HepG2 (cell line): ENCODE measurements at regions not wholly inside any gene's neighbourhood (a gene's known extent, or its start where the extent isn't known, plus 50 kb on each side); places are given as distances from the start of the nearest gene placed in this dataset.
A peak's percentile ranks its signal among the peaks of the same experiment; 100 is the strongest.

Source experiments
- BRF2 ChIP-seq: sonication (generic); formaldehyde crosslinking; IDR thresholded peaks from 2 replicates; pipeline ENCODE4 v1.8.1; 2022; ENCODE audit warnings: mild to moderate bottlenecking, missing genetic modification reagents
- CBX1 ChIP-seq: IDR thresholded peaks from one replicate; pipeline ENCODE4 v1.6.1; 2016; ENCODE audit warnings: antibody characterized with exemption, low read depth
- CHD2 ChIP-seq: IDR thresholded peaks from 2 replicates; pipeline ENCODE4 v1.6.1; 2011; ENCODE audit warnings: low read depth, low read length, improper control_type of control experiment
- DRAP1 ChIP-seq: IDR thresholded peaks from 2 replicates; pipeline ENCODE4 v1.6.1; 2016; ENCODE audit warnings: missing genetic modification reagents, missing compliant biosample characterization
- FOXO1 ChIP-seq: sonication (generic); formaldehyde crosslinking; IDR thresholded peaks from 2 replicates; pipeline ENCODE4 v1.4.0; 2020; ENCODE audit warnings: missing genetic modification reagents
- JARID2 ChIP-seq: sonication (generic); formaldehyde crosslinking; IDR thresholded peaks from 2 replicates; pipeline ENCODE4 v1.8.1; 2023; ENCODE audit warnings: missing genetic modification reagents, inconsistent platforms; ENCODE audit not compliant: insufficient replicate concordance
- JUN ChIP-seq: sonication (generic); formaldehyde crosslinking; IDR thresholded peaks from 2 replicates; pipeline ENCODE4 v1.4.0; 2020; ENCODE audit warnings: mild to moderate bottlenecking, missing genetic modification reagents
- JUND ChIP-seq: sonication (generic); formaldehyde crosslinking; IDR thresholded peaks from 2 replicates; pipeline ENCODE4 v1.8.0; 2022; ENCODE audit warnings: mild to moderate bottlenecking, missing genetic modification reagents
- MEF2D ChIP-seq: sonication (generic); formaldehyde crosslinking; IDR thresholded peaks from 2 replicates; pipeline ENCODE4 v1.5.1; 2020; ENCODE audit warnings: mild to moderate bottlenecking, missing genetic modification reagents
- NFE2 ChIP-seq: sonication (generic); formaldehyde crosslinking; IDR thresholded peaks from 2 replicates; pipeline ENCODE4 v1.4.0; 2020; ENCODE audit warnings: missing genetic modification reagents
- NFE2L1 ChIP-seq: sonication (generic); formaldehyde crosslinking; IDR thresholded peaks from 2 replicates; pipeline ENCODE4 v1.4.0; 2020; ENCODE audit warnings: missing genetic modification reagents, mild to moderate bottlenecking, borderline replicate concordance
- NFKBIZ ChIP-seq: IDR thresholded peaks from 2 replicates; pipeline ENCODE4 v1.6.1; 2018; ENCODE audit warnings: missing genetic modification reagents, missing compliant biosample characterization
- NFYB ChIP-seq: sonication (generic); formaldehyde crosslinking; IDR thresholded peaks from 2 replicates; pipeline ENCODE4 v1.4.0; 2020; ENCODE audit warnings: missing genetic modification reagents
- PAF1 ChIP-seq: IDR thresholded peaks from 2 replicates; pipeline ENCODE4 v1.6.1; 2016; ENCODE audit warnings: missing genetic modification reagents, missing compliant biosample characterization
- PHB2 ChIP-seq: fragments of 450-650 bp; IDR thresholded peaks from 2 replicates; pipeline ENCODE4 v1.6.1; 2018; ENCODE audit not compliant: partially characterized antibody
- SOX6 ChIP-seq, 2 experiments: fragments of 450-650 bp in 1 of 2; sonication (generic) in 1 of 2; formaldehyde crosslinking in 1 of 2; IDR thresholded peaks; 2 replicates each; pipeline versions ENCODE4 v1.4.0 to v1.6.1; 2017 to 2020; ENCODE audit warnings: antibody characterized with exemption in 1 of 2, mild to moderate bottlenecking in 1 of 2, missing genetic modification reagents in 1 of 2
- SP2 ChIP-seq: sonication (generic); formaldehyde crosslinking; IDR thresholded peaks from 2 replicates; pipeline ENCODE4 v1.5.1; 2020; ENCODE audit warnings: mild to moderate bottlenecking, missing genetic modification reagents
- TBX2 ChIP-seq: sonication (generic); formaldehyde crosslinking; IDR thresholded peaks from 2 replicates; pipeline ENCODE4 v1.5.0; 2020; ENCODE audit warnings: missing genetic modification reagents, mild to moderate bottlenecking, borderline replicate concordance
- TOPORS ChIP-seq: sonication (generic); formaldehyde crosslinking; IDR thresholded peaks from 2 replicates; pipeline ENCODE4 v1.8.0; 2023; ENCODE audit warnings: mild to moderate bottlenecking, missing genetic modification reagents
- ZBTB7A ChIP-seq: sonication (generic); formaldehyde crosslinking; IDR thresholded peaks from 2 replicates; pipeline ENCODE4 v1.8.0; 2022; ENCODE audit warnings: mild to moderate bottlenecking, missing genetic modification reagents
- ZHX1 ChIP-seq: sonication (generic); formaldehyde crosslinking; IDR thresholded peaks from 2 replicates; pipeline ENCODE4 v1.8.1; 2022; ENCODE audit warnings: low read depth, mild to moderate bottlenecking, missing genetic modification reagents
- ZNF251 ChIP-seq: sonication (generic); formaldehyde crosslinking; IDR thresholded peaks from 2 replicates; pipeline ENCODE4 v1.9.0; 2021; ENCODE audit warnings: mild to moderate bottlenecking, missing genetic modification reagents
- ZNF547 ChIP-seq: sonication (generic); formaldehyde crosslinking; IDR thresholded peaks from 2 replicates; pipeline ENCODE4 v1.5.1; 2020; ENCODE audit warnings: mild to moderate bottlenecking, missing genetic modification reagents
- ZNF556 ChIP-seq: sonication (generic); formaldehyde crosslinking; IDR thresholded peaks from 2 replicates; pipeline ENCODE4 v1.4.0; 2020; ENCODE audit warnings: mild to moderate bottlenecking, missing genetic modification reagents, borderline replicate concordance
- ZNF589 ChIP-seq: sonication (generic); formaldehyde crosslinking; conservative IDR thresholded peaks from 2 replicates; pipeline ENCODE4 v1.8.0; 2022; ENCODE audit warnings: mild to moderate bottlenecking, moderate library complexity, missing genetic modification reagents
- ZNF724P ChIP-seq: sonication (generic); formaldehyde crosslinking; IDR thresholded peaks from 2 replicates; pipeline ENCODE4 v1.8.0; 2022; ENCODE audit warnings: missing genetic modification reagents, borderline replicate concordance
- ZNF816 ChIP-seq: sonication (generic); formaldehyde crosslinking; IDR thresholded peaks from 2 replicates; pipeline ENCODE4 v1.8.0; 2022; ENCODE audit warnings: missing genetic modification reagents, mild to moderate bottlenecking, borderline replicate concordance
- ZNF841 ChIP-seq: sonication (generic); formaldehyde crosslinking; IDR thresholded peaks from 2 replicates; pipeline ENCODE4 v1.8.1; 2023; ENCODE audit warnings: missing genetic modification reagents, borderline replicate concordance
- ZNF850 ChIP-seq: sonication (generic); formaldehyde crosslinking; conservative IDR thresholded peaks from 2 replicates; pipeline ENCODE4 v1.9.0; 2021; ENCODE audit warnings: mild to moderate bottlenecking, missing genetic modification reagents
- ZNF879 ChIP-seq: sonication (generic); formaldehyde crosslinking; IDR thresholded peaks from 2 replicates; pipeline ENCODE4 v1.8.1; 2023; ENCODE audit warnings: missing genetic modification reagents

GRCh38 chr21:14877581-14878228 is 187.1 kb downstream of the NRIP1 start (continued):
- no peak for TF ChIP-seq PAF1 (CRISPR knock-in tag)
- no peak for TF ChIP-seq ZNF816 (CRISPR knock-in tag)
- TF ChIP-seq TOPORS (CRISPR knock-in tag) = 0 out of 2 replicates have a peak, but pooled peaks have one; percentile 52
- TF ChIP-seq JUN = no peak
- TF ChIP-seq ZNF251 (CRISPR knock-in tag) = no peak
- TF ChIP-seq ZNF879 (CRISPR knock-in tag) = no peak
- TF ChIP-seq NFKBIZ (CRISPR knock-in tag) = no peak; the same call in 1 of the 2 replicates
- no peak for TF ChIP-seq SOX6 (IDR thresholded peaks at IDR 0.05)
- TF ChIP-seq SOX6 (CRISPR knock-in tag; IDR thresholded peaks at IDR 0.05) = peak; percentile 91
- TF ChIP-seq ZNF556 (CRISPR knock-in tag) = no peak
- TF ChIP-seq CHD2 = no peak
- TF ChIP-seq JUND = no peak
- no peak for TF ChIP-seq BRF2 (CRISPR knock-in tag)
- TF ChIP-seq MEF2D = 0 out of 2 replicates have a peak, but pooled peaks have one; percentile 62
- peak; percentile 23; the same call in 1 of the 2 replicates for TF ChIP-seq FOXO1 (CRISPR knock-in tag)
- TF ChIP-seq ZBTB7A (CRISPR knock-in tag) = no peak
- no peak for TF ChIP-seq ZNF589
- TF ChIP-seq ZNF841 = no peak
- peak; percentile 46 for TF ChIP-seq TBX2 (CRISPR knock-in tag)
- TF ChIP-seq ZNF724P (CRISPR knock-in tag) = no peak
- TF ChIP-seq ZNF547 = no peak
- TF ChIP-seq CBX1 = no peak
- no peak for TF ChIP-seq JARID2 (CRISPR knock-in tag)
- TF ChIP-seq NFE2 (CRISPR knock-in tag) = no peak
- no peak for TF ChIP-seq NFYB (CRISPR knock-in tag)
- no peak for TF ChIP-seq PHB2
- TF ChIP-seq ZNF850 (CRISPR knock-in tag) = no peak
- no peak for TF ChIP-seq DRAP1 (CRISPR knock-in tag)
- no peak for TF ChIP-seq SP2 (CRISPR knock-in tag)
- TF ChIP-seq ZHX1 (CRISPR knock-in tag) = no peak
- no peak for TF ChIP-seq NFE2L1
